Right atrium auricular region (tissue), 2 donors: ENCODE measurements at regions not wholly inside any gene's neighbourhood (a gene's known extent, or its start where the extent isn't known, plus 50 kb on each side); places are given as distances from the start of the nearest gene placed in this dataset.
"Not testable (repeated sequence)": the region's sequence is repeated elsewhere in the genome, so short reads cannot be mapped to it uniquely, and the experiment has no call there.

ENCODE experiments used
- DNase-seq: peaks from one replicate; pipeline ENCODE4 v3.0.0-alpha.2; 2019; ENCODE audit warnings: low spot score
- H3K27ac ChIP-seq, 2 donors: fragments of 200-600 bp; sonication (generic); 1 replicate in 1 of 2; 2 replicates in 1 of 2; pipeline ENCODE4 v1.5.1; 2016 to 2019
- H3K27me3 ChIP-seq, 2 donors: fragments of 200-600 bp; sonication (generic); one replicate each; pipeline versions ENCODE4 v1.5.1 to v1.6.0; 2017 to 2019
- H3K36me3 ChIP-seq: fragments of 200-600 bp; sonication (generic); one replicate; pipeline ENCODE4 v1.5.1; 2016
- H3K4me1 ChIP-seq, 2 donors: fragments of 200-600 bp; sonication (generic); one replicate each; pipeline versions ENCODE4 v1.5.1 to v1.6.0; 2017 to 2019
- H3K4me3 ChIP-seq, 2 donors: fragments of 200-600 bp; sonication (generic); 1 replicate in 1 of 2; 2 replicates in 1 of 2; pipeline ENCODE4 v1.5.1; 2017 to 2019; ENCODE audit warnings: mild to moderate bottlenecking in 1 of 2, moderate library complexity in 1 of 2
- H3K9me3 ChIP-seq, 2 donors: fragments of 200-600 bp; sonication (generic); one replicate each; pipeline ENCODE4 v1.5.1; 2019
- CTCF ChIP-seq, 2 donors: fragments of 200-600 bp; sonication (generic); IDR thresholded peaks; one replicate each; pipeline ENCODE4 v1.5.1; 2019; ENCODE audit warnings: antibody characterized with exemption in 2 of 2

GRCh38 chr3:192968901-192969300 is 51.2 kb upstream of the MB21D2 start:
- not testable (repeated sequence) for H3K36me3 ChIP-seq, H3K27me3 ChIP-seq, H3K9me3 ChIP-seq, H3K27ac ChIP-seq, H3K4me3 ChIP-seq, H3K4me1 ChIP-seq, DNase-seq

GRCh38 chr3:192980632-192981031 is 63.0 kb upstream of the MB21D2 start:
- peaks cover 0 to 9% of the 10 kb centered on the region in 2 donors for H3K9me3 ChIP-seq
- H3K4me3 ChIP-seq = no peak overlapping the region

GRCh38 chr3:192986379-192986778 is 68.7 kb upstream of the MB21D2 start:
- no peak overlapping the region for H3K27ac ChIP-seq
- no peaks in the 10 kb centered on the region for H3K4me1 ChIP-seq
- H3K27me3 ChIP-seq = no peaks in the 10 kb centered on the region
- TF ChIP-seq CTCF (IDR thresholded peaks at IDR 0.05) = no peak
- DNase-seq = no peak
- H3K4me3 ChIP-seq = no peak overlapping the region
- no peaks in the 10 kb centered on the region for H3K36me3 ChIP-seq
- H3K9me3 ChIP-seq = no peaks in the 10 kb centered on the region

More at GRCh38 chr3:192980632-192981031, 63.0 kb upstream of the MB21D2 start:
- Histone ChIP-seq H3K27ac (no peak overlapping the region), H3K36me3 (no peaks in the 10 kb centered on the region), H3K4me1 (no peaks in the 10 kb centered on the region), H3K27me3 (no peaks in the 10 kb centered on the region)
- TF ChIP-seq CTCF (IDR thresholded peaks at IDR 0.05) = no peak
- DNase-seq = no peak

GRCh38 chr3:192991356-192991755 is 73.7 kb upstream of the MB21D2 start:
- no peak for TF ChIP-seq CTCF (IDR thresholded peaks at IDR 0.05)
- Histone ChIP-seq H3K36me3 (no peaks in the 10 kb centered on the region), H3K4me3 (no peak overlapping the region), H3K27ac (no peak overlapping the region), H3K9me3 (no peaks in the 10 kb centered on the region), H3K27me3 (no peaks in the 10 kb centered on the region), H3K4me1 (no peaks in the 10 kb centered on the region)
- DNase-seq = no peak

GRCh38 chr3:192992361-192992760 is 74.7 kb upstream of the MB21D2 start:
- no peak for DNase-seq
- H3K27ac ChIP-seq = no peak overlapping the region
- TF ChIP-seq CTCF (IDR thresholded peaks at IDR 0.05) = no peak
- no peaks in the 10 kb centered on the region for H3K27me3 ChIP-seq
- H3K4me1 ChIP-seq = no peaks in the 10 kb centered on the region
- no peak overlapping the region for H3K4me3 ChIP-seq
- no peaks in the 10 kb centered on the region for H3K36me3 ChIP-seq
- no peaks in the 10 kb centered on the region for H3K9me3 ChIP-seq

- DNase-seq = no peak
- no peaks in the 10 kb centered on the region for H3K36me3 ChIP-seq
- H3K4me1 ChIP-seq = no peaks in the 10 kb centered on the region
- no peak overlapping the region for H3K4me3 ChIP-seq
- no peak for TF ChIP-seq CTCF (IDR thresholded peaks at IDR 0.05)
- no peaks in the 10 kb centered on the region for H3K9me3 ChIP-seq
- H3K27ac ChIP-seq = no peak overlapping the region
- no peaks in the 10 kb centered on the region for H3K27me3 ChIP-seq
Observed at GRCh38 chr3:192993411-192993810, 75.8 kb upstream of the MB21D2 start.

GRCh38 chr3:193001113-193001512 is 83.5 kb upstream of the MB21D2 start:
- not testable (repeated sequence) for H3K27me3 ChIP-seq, H3K4me1 ChIP-seq, H3K4me3 ChIP-seq, DNase-seq, H3K36me3 ChIP-seq, H3K27ac ChIP-seq, H3K9me3 ChIP-seq

GRCh38 chr3:193003624-193004023 is 86.0 kb upstream of the MB21D2 start:
- DNase-seq, H3K36me3 ChIP-seq, H3K27me3 ChIP-seq, H3K4me3 ChIP-seq, H3K27ac ChIP-seq, H3K4me1 ChIP-seq, H3K9me3 ChIP-seq: not testable (repeated sequence)
